SK-N-SH treated with all-trans-retinoic acid at 6 μM for 48 hours (cell line): ENCODE measurements at regions not wholly inside any gene's neighbourhood (a gene's known extent, or its start where the extent isn't known, plus 50 kb on each side); places are given as distances from the start of the nearest gene placed in this dataset.

Experiments
- ATAC-seq: fragments of 200-7000 bp; cut with Tn5 transposase; 3 replicates; pipeline ENCODE4 v1.9.1; 2020; ENCODE audit warnings: mild to moderate bottlenecking, moderate library complexity
- CSDC2 ChIP-seq: fragments of 250-450 bp; sonication (Bioruptor Pico); IDR thresholded peaks from 2 replicates; pipeline ENCODE4 v1.5.0; 2020; ENCODE audit warnings: mild to moderate bottlenecking, moderate library complexity
- CSRNP3 ChIP-seq: fragments of 250-450 bp; sonication (Bioruptor Pico); IDR thresholded peaks from 2 replicates; pipeline ENCODE4 v1.5.1; 2021; ENCODE audit warnings: mild to moderate bottlenecking, moderate library complexity
- ESRRG ChIP-seq: fragments of 250-450 bp; sonication (Bioruptor Pico); IDR thresholded peaks from 2 replicates; pipeline ENCODE4 v1.6.1; 2021; ENCODE audit warnings: mild to moderate bottlenecking
- GLIS3 ChIP-seq: fragments of 250-450 bp; sonication (Bioruptor Pico); IDR thresholded peaks from 2 replicates; pipeline ENCODE4 v1.5.0; 2020; ENCODE audit warnings: mild to moderate bottlenecking, moderate library complexity
- ISL1 ChIP-seq: fragments of 250-450 bp; sonication (Bioruptor Pico); IDR thresholded peaks from 2 replicates; pipeline ENCODE4 v2.1.2; 2022; ENCODE audit warnings: mild to moderate bottlenecking, moderate library complexity
- OSR1 ChIP-seq: fragments of 250-450 bp; sonication (Bioruptor Pico); IDR thresholded peaks from 2 replicates; pipeline ENCODE4 v1.8.0; 2022; ENCODE audit warnings: moderate library complexity, mild to moderate bottlenecking, inconsistent platforms
- PATZ1 ChIP-seq: fragments of 250-450 bp; sonication (Bioruptor Pico); IDR thresholded peaks from 2 replicates; pipeline ENCODE4 v1.8.0; 2020; ENCODE audit warnings: mild to moderate bottlenecking, moderate library complexity, borderline replicate concordance
- POU6F1 ChIP-seq: fragments of 250-450 bp; sonication (Bioruptor Pico); IDR thresholded peaks from 2 replicates; pipeline ENCODE4 v1.8.0; 2021; ENCODE audit warnings: low read depth, mild to moderate bottlenecking, moderate library complexity, borderline replicate concordance
- PPARA ChIP-seq: fragments of 250-450 bp; sonication (Bioruptor Pico); IDR thresholded peaks from 2 replicates; pipeline ENCODE4 v1.5.0; 2020; ENCODE audit warnings: mild to moderate bottlenecking, borderline replicate concordance
- RARB ChIP-seq: fragments of 250-450 bp; sonication (Bioruptor Pico); IDR thresholded peaks from 2 replicates; pipeline ENCODE4 v1.8.0; 2021; ENCODE audit warnings: mild to moderate bottlenecking, moderate library complexity
- SNAI2 ChIP-seq: fragments of 250-450 bp; sonication (Bioruptor Pico); IDR thresholded peaks from 2 replicates; pipeline ENCODE4 v1.5.0; 2020; ENCODE audit warnings: mild to moderate bottlenecking, moderate library complexity
- TCF4 ChIP-seq: fragments of 250-450 bp; sonication (Bioruptor Pico); IDR thresholded peaks from 2 replicates; pipeline ENCODE4 v1.8.0; 2021; ENCODE audit warnings: mild to moderate bottlenecking, moderate library complexity, borderline replicate concordance
- TOX ChIP-seq: fragments of 250-450 bp; sonication (Bioruptor Pico); IDR thresholded peaks from 2 replicates; pipeline ENCODE4 v1.8.0; 2021; ENCODE audit warnings: mild to moderate bottlenecking, moderate library complexity, borderline replicate concordance
- ZFP3 ChIP-seq: fragments of 250-450 bp; sonication (Bioruptor Pico); IDR thresholded peaks from 2 replicates; pipeline ENCODE4 v1.5.0; 2020; ENCODE audit warnings: mild to moderate bottlenecking, moderate library complexity
- ZFP30 ChIP-seq: fragments of 450-650 bp; formaldehyde crosslinking; IDR thresholded peaks from 2 replicates; pipeline ENCODE4 v1.5.0; 2022; ENCODE audit warnings: mild to moderate bottlenecking, moderate library complexity
- ZNF565 ChIP-seq: fragments of 450-650 bp; formaldehyde crosslinking; conservative IDR thresholded peaks from 2 replicates; pipeline ENCODE4 v1.5.0; 2020; ENCODE audit warnings: low read depth, mild to moderate bottlenecking, moderate library complexity
- ZNF70 ChIP-seq: fragments of 450-650 bp; formaldehyde crosslinking; IDR thresholded peaks from 2 replicates; pipeline ENCODE4 v1.5.0; 2020; ENCODE audit warnings: mild to moderate bottlenecking, moderate library complexity
- ZNF8 ChIP-seq: fragments of 450-650 bp; formaldehyde crosslinking; IDR thresholded peaks from 2 replicates; pipeline ENCODE4 v1.5.0; 2020; ENCODE audit warnings: mild to moderate bottlenecking, moderate library complexity
- TF ChIP-seq, protein P1 (sequence below): fragments of 250-450 bp; sonication (Bioruptor Pico); IDR thresholded peaks from 2 replicates; pipeline ENCODE4 v1.5.1; 2020; ENCODE audit warnings: low read depth, mild to moderate bottlenecking, moderate library complexity

DNA sequence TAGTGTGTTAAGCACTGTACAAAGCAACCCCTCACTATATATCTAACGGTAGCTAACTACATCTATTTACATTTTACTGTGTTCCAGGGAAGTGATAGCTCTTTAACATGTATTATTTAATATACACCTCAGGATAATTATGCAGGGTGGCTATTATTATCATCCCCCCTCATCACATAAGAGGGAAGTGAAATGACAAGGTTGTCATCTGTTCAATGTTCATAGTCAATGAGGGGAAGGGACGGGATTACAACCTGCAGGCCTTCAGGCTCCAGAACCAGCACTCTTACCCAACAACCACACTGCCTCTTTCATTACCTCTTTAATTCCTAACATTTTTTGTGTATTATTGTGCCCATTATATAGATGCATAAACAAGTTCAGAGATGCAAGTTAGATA is 238.7 kb upstream of the ANO3 start:
- TF ChIP-seq, protein P1, sequence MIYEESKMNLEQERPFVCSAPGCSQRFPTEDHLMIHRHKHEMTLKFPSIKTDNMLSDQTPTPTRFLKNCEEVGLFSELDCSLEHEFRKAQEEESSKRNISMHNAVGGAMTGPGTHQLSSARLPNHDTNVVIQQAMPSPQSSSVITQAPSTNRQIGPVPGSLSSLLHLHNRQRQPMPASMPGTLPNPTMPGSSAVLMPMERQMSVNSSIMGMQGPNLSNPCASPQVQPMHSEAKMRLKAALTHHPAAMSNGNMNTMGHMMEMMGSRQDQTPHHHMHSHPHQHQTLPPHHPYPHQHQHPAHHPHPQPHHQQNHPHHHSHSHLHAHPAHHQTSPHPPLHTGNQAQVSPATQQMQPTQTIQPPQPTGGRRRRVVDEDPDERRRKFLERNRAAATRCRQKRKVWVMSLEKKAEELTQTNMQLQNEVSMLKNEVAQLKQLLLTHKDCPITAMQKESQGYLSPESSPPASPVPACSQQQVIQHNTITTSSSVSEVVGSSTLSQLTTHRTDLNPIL, result no peak
- TF ChIP-seq CSRNP3 (CRISPR knock-in tag) (no peak), ZNF8 (CRISPR knock-in tag) (no peak), ZFP30 (CRISPR knock-in tag) (no peak), RARB (CRISPR knock-in tag) (no peak), ZNF70 (CRISPR knock-in tag) (no peak), SNAI2 (CRISPR knock-in tag) (no peak), GLIS3 (CRISPR knock-in tag) (no peak), ZNF565 (CRISPR knock-in tag) (no peak), PPARA (CRISPR knock-in tag) (no peak), ISL1 (CRISPR knock-in tag) (no peak), ZFP3 (CRISPR knock-in tag) (no peak)
- ATAC-seq, result no peak

DNA sequence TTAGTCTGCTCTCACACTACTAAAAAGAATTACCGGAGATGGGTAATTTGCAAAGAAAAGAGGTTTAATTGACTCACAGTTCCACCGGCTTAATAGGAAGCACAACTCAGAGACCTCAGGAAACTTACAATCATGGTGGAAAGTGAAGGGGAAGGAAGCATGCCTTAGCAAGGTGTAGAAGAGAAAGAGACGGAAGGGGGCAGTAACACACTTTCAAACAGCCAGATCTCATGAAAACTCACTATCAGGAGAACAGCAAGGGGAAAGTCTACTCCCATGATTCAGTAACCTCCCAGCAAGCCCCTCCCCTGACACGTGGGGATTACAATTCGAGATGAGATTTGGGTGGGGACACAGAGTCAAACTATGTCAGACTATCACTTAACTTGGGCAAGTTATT is 236.6 kb upstream of the ANO3 start:
- TF ChIP-seq ESRRG (CRISPR knock-in tag) (no peak), ZNF8 (CRISPR knock-in tag) (no peak), ZFP3 (CRISPR knock-in tag) (no peak), RARB (CRISPR knock-in tag) (no peak), ZFP30 (CRISPR knock-in tag) (no peak), ISL1 (CRISPR knock-in tag) (no peak), POU6F1 (CRISPR knock-in tag) (no peak), PPARA (CRISPR knock-in tag) (no peak), CSDC2 (no peak), TCF4 (CRISPR knock-in tag) (no peak)
- ATAC-seq, result no peak

DNA sequence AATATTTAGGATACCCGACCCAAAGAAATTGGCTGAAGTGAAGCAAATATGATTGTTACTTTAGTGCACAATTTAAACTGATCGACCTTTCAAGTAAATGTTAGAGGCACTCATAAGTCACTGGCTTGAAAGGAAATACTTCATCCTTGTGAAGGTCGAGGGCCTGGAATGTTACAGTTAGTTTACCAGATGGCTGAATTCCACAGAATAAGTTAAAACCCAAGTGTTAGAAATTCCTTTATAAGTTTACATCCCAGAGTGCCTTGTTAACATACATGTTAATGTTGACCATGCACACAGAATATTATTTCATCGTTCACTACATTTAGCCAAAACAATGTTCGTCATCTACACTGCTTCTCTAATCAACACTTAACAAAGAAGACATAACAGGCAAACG is 235.5 kb upstream of the ANO3 start:
- no peak for ATAC-seq

More for the DNA sequence above, 235.5 kb upstream of the ANO3 start:
- TF ChIP-seq ZNF565 (CRISPR knock-in tag) (no peak), ISL1 (CRISPR knock-in tag) (no peak), SNAI2 (CRISPR knock-in tag) (no peak), PATZ1 (CRISPR knock-in tag) (no peak), ZFP3 (CRISPR knock-in tag) (no peak), CSRNP3 (CRISPR knock-in tag) (no peak), RARB (CRISPR knock-in tag) (no peak), TOX (CRISPR knock-in tag) (no peak), ZNF70 (CRISPR knock-in tag) (no peak), CSDC2 (no peak), POU6F1 (CRISPR knock-in tag) (no peak), OSR1 (CRISPR knock-in tag) (no peak), ESRRG (CRISPR knock-in tag) (no peak)
- TF ChIP-seq, protein P1, result no peak
- TF ChIP-seq, all 23 proteins: peak for 0
